MM.1S (cell line): ENCODE measurements at regions not wholly inside any gene's neighbourhood (a gene's known extent, or its start where the extent isn't known, plus 50 kb on each side); places are given as distances from the start of the nearest gene placed in this dataset.

Source experiments
- EZH2 ChIP-seq: fragments of 300-600 bp; sonication (generic); optimal IDR thresholded peaks from 2 replicates; pipeline ENCODE3; 2017; ENCODE audit warnings: low read depth, mild to moderate bottlenecking, antibody characterized with exemption, low read length, mixed read lengths
- EZH2phosphoT487 ChIP-seq: fragments of 300-600 bp; sonication (generic); IDR thresholded peaks from 2 replicates; pipeline ENCODE4 v1.6.1; 2018; ENCODE audit warnings: antibody characterized with exemption, low read length
- TF ChIP-seq, protein P1 (sequence below): fragments of 300-600 bp; sonication (generic); IDR thresholded peaks from 2 replicates; pipeline ENCODE4 v1.5.1; 2016; ENCODE audit warnings: antibody characterized with exemption, low read length, mixed read lengths

DNA sequence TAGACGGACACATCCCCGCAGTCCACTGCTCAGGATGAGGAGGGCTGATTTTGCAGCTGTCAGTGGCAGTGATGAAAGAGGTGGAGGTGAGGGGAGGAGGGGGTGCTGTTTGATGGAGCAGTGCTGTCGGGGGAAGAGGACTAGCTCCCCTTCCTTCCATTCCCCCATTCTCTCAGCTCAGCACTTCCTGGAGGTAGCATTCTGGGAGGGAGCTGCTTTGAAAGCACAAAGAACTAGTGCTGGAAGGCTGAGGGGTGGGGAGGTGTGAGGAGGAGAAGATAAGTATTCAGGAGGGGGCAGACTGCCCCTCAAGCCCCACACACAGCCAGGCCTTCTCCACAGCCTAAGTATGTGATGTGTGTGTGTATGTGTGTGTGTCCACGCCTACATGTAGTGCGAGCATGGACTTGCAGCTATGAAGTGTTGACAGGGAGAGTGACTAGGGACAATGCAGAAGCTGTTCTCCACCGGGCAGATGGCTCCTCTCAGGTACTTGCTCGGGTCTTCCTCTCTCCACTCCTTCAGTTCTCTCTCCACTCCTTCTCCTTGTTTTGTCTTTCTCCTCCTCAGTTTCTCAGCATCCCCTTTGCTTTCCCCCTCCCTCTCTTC, 65.5 kb upstream of the HSPA9 start:
- TF ChIP-seq, protein P1, sequence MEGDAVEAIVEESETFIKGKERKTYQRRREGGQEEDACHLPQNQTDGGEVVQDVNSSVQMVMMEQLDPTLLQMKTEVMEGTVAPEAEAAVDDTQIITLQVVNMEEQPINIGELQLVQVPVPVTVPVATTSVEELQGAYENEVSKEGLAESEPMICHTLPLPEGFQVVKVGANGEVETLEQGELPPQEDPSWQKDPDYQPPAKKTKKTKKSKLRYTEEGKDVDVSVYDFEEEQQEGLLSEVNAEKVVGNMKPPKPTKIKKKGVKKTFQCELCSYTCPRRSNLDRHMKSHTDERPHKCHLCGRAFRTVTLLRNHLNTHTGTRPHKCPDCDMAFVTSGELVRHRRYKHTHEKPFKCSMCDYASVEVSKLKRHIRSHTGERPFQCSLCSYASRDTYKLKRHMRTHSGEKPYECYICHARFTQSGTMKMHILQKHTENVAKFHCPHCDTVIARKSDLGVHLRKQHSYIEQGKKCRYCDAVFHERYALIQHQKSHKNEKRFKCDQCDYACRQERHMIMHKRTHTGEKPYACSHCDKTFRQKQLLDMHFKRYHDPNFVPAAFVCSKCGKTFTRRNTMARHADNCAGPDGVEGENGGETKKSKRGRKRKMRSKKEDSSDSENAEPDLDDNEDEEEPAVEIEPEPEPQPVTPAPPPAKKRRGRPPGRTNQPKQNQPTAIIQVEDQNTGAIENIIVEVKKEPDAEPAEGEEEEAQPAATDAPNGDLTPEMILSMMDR = no peak
- TF ChIP-seq EZH2 (no peak), EZH2phosphoT487 (no peak)
